RPMI7951 (cell line): ENCODE measurements at regions not wholly inside any gene's neighbourhood (a gene's known extent, or its start where the extent isn't known, plus 50 kb on each side); places are given as distances from the start of the nearest gene placed in this dataset.

Experiments
- DNase-seq: peaks from one replicate; pipeline ENCODE4 v3.0.0-alpha.2; 2012; ENCODE audit warnings: low read depth

DNA sequence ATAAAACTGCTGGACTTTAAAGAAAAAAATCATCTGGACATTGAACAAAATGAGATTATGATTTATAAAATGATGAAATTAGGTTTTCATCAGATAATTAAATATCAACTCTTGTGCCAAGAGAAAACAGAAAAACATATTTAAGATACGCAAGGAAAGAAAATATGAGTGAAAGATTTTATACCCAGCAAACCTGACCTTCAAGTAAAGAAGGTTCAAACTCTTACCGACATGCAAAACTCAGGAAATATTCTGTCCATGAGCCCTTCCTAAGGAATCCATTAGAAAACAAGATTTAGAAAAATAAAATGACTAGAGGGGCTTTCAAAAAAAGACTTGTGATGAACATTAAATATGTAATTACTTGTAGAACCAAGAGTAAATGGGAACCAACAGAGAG lies 257.2 kb upstream of the ARID1B start:
- no peak for DNase-seq

DNA sequence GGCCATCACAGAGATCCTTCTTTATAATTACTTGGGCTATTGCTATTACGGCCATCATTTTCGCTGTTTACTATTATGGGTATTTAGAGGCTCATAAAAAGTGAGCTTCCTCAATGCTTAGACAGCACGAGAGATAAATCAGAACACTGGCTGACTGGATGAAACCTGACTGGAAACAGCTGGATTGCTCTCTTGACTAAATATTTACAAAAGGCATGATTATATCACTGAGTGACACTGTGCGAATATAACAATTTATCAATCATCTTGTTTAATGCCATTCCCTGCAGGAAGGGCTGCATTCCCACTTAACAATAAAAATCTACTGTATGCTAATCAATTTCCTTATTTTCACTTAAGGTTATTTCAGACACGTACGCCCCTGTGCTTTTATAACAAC lies 260.1 kb upstream of the ARID1B start:
- no peak for DNase-seq

DNA sequence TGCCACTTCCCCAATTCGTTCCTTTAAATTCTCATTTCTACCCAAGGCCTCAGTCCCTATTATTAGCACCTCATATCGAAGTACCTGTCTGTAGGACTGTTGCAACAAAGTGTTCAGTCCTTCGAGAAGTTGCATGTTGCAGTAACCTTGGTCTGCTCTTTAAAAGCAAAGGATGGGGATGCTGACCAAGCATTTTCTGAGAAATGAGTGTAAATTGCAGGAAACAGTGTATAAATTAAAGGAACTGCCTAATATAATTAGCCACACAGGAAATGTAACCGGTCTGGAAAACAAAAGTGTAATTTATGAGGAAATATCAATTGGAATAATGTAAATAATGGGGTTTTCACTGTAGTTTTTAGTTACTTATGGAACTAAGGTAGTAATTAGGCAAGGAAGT lies 261.9 kb upstream of the ARID1B start:
- no peak for DNase-seq

DNA sequence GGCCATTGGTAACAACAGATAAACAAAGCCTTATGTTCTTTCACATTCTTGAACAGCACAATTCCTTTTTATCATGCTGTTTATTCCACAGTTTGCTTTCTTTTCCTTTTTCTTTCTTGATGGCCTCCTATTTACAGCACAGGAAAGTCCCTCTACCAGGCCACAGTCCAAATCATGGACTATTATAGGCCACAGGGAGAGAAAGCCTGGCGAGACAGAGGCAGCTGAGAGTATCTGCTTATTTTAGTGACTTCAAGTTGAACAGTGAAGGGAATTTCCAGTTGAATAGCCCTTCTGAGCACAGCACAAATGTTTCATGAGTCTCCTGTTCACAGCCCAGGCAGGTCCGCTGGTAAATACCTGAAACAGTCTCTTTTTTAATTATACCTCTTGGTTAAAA lies 263.7 kb upstream of the ARID1B start:
- DNase-seq = no peak

DNA sequence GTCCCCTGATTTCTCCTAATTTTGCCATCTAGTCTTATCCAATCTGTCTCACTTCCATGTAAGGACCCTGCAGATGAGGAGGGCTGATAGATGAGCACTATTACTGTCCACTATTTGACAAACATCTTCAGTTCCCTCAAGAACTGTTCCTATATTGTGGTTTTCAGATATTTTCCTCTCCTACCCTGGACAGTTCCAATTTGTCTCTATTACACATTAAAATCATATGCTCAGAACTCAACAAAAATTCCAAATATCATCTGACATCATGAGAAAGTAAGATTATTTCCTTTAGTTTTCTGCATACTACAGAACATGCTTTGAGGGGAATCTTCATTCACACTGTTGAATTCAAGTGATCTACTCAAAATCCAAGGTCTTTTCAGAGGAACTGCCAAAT lies 265.6 kb upstream of the ARID1B start:
- no peak for DNase-seq

DNA sequence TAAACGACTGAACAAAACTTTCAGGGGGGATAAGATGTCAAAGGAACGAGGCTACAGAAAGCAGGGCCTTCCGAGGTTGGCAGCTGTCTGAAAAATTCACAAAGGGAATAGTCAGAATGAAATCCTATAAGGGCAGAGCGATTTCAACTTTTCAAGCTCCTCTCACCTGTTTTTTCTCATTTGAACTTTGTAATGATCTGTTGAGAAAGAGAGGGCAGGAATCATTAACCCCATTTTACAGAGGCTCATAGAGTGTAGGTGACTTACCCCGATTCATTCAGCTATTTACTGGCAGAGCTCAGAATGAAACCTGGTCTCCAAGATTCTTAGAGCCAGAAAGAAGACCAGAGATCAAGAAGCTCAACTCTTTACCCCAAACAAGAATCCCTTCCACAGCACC lies 266.1 kb upstream of the ARID1B start:
- DNase-seq = no peak

DNA sequence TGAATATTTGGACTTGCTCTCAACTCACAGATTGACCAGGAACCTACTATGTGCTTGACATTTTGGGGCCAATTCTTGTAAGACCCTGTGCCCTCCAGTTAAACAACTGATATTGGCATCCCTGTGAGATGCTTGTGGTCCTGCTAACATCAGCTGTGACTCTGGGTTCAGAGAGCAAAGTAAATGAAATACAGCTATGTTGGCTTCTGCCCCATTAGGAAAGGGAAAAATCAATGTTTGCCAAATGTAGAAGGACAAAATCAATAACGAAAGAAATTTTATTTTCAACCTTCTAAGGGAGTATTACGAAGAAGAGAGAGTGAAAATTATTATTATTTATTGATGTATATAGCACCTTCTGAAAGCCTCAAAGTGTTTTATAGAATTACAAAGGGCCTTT lies 266.9 kb upstream of the ARID1B start:
- DNase-seq = no peak

DNA sequence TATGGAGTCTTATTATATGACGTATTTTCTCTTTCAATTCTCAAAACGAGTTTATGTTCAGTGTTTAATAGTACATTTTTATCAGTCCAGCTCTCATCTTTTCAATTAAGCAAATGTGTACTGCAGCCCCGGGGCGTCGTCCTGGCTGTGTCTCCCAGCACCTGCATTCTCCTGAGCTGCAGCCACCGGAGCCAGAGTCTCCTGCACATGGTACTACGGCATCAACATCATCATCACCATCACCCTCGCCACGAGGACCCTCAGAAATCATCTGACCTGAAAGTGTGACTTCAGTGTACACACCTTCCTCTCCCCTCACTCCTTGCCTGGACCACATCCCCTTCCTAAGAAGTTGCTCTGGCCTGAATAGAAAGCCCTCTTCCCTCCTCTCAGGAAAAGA lies 267.7 kb upstream of the ARID1B start:
- no peak for DNase-seq

DNA sequence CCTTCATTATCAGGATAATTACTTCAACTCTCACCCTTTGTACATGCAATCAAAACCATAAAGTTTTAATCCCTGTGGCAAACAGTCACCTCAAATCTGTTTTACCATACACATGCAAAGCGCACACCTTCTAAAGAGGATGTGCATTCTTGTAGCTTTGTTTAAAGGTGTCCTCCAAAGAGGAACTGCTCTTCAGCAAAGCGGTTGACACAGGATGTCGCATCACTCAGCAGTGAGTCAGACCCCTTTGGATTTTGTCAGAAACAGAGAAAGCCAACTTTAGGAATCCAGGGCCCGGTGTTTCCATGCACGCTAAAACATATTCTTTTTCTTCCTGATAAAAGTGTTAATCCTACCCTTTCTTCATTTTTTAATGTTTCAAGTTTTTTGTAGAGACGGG lies 268.3 kb upstream of the ARID1B start:
- peak; percentile 29 for DNase-seq

DNA sequence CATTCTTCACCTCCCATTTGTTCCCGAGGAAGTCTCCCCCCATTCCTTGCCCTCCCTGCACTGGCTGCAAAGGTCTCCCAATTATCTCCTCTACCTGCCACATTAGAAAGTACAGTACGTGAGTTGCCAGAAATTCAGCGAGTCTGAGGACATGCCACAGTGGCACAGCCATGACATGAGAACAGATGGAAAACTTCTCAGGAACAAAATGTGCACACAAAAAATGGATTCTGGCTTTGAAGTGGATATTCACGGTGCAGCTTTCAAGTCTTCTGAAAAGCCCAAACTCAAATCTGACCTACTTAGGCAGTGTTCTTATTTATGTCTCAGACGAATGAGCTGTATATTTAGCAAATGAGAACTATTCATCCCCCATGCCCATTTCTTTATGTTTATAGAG lies 269.1 kb upstream of the ARID1B start:
- DNase-seq = no peak

DNA sequence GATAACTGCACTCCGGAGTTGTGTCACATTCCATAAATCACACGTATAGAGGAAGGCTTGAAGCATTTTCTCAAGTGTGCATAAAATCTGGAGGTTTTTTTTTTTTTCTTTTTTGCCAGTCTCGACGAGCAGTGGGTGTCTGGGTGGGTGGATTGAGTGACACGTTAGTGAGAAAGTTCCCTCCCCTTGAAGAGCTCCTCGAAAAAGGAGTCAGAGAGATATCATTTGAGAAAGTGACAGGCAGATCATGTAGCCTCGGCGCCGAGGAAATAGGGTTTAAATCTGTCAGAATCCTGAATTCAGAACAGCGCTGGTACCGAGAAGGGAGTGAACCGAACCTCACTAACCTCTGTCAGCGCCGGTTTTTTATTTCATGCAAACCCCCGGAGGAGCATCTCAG lies 269.5 kb upstream of the ARID1B start:
- no peak for DNase-seq

DNA sequence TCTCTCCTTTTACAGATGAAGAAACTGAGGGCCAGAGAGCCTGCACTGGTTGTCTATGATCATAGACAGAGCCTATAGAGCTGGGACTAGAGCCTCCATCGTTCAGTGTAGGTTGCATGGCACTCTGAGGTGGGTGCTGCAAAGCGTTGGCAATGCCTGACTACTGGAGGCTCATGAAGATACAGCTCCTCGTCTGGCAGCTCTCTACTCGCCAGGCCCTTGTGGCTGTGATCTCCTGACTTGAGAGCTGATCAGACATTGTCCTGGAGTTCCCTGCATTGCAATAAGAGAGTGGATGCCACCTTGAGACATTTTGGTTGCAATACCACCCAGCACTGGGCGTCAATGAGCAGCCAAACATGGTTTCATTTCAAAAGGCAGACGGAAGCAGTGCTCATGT lies 270.1 kb upstream of the ARID1B start:
- DNase-seq = peak; percentile 19

DNA sequence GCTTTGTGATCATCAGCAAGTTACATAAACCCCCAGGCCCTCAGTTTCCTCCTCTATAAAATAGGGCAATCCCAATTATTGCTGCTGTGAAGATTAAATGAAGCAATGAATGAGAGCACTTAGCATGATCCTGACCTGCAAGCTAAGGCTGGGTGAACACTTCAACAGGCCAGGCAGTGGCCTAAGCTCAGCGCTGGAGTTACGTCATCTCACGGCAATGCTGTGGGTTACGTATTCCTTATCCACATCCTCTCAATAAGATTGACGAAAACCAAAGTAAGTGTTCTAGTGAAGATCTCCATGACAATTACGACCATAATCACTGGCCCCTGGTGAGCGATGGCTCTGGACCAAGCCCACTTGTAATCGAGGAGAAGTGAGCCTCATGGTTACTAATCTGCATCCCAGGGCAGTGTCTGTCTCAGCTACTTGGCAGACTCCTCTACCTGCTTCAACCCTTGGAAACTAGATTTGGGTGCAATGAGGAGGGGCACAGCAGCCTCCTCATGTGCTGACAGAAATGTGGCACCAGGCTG lies 274.1 kb upstream of the ARID1B start:
- DNase-seq = no peak

DNA sequence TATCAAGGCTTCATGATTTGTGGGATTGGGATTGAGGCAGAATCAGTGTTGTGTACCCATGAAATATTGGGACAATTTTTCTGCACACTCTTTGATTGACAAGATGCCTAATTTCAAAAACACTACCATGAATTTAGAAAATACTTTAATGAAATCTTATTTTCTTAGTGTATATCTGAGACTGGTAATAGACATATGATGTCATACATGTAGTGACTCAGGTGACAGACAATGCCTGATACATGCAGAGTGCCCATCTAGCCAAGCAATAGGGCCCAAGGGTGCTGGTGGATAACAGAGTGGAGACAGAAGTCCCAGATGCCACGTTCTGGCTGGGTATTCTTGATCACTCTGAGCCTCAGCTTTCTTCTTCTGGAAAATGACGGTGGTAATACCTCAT lies 279.6 kb upstream of the ARID1B start:
- no peak for DNase-seq

DNA sequence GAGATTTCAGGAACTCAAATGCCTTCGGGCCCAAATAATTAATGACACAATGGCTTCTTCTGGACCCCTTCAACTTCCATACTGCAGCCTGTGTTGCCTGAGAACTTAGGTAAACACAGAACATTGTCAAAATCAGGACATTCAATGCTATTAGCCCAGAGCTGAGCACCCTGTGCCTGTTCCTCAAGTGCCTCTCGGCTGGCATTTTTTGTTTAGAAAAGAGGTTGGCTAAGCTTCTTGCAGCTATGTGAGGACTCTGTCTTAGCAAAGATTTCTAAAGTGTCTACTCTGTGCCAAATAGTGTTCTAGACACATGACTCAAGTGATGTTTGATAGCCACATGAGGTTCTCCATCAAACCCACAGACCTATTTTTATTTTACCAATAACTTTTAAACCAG lies 289.3 kb upstream of the ARID1B start:
- DNase-seq = no peak

DNA sequence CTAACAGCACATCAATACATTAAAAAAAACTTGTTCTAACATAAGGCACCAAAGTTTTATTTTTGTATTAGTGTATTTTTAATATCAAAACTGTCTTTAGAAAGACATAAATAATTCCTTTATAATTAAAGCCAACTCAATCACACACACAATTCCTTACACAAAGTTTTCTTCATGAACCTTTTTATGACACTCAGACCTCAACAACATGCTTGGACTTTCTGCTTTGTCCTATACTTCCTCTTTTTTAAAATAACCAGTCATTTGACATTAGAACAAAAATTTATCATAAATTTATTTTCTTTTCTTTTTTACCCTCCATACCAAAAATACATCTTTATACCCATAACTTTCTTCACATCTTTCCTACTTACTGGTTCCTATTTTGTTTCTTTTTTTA lies 292.0 kb upstream of the ARID1B start:
- DNase-seq = no peak

DNA sequence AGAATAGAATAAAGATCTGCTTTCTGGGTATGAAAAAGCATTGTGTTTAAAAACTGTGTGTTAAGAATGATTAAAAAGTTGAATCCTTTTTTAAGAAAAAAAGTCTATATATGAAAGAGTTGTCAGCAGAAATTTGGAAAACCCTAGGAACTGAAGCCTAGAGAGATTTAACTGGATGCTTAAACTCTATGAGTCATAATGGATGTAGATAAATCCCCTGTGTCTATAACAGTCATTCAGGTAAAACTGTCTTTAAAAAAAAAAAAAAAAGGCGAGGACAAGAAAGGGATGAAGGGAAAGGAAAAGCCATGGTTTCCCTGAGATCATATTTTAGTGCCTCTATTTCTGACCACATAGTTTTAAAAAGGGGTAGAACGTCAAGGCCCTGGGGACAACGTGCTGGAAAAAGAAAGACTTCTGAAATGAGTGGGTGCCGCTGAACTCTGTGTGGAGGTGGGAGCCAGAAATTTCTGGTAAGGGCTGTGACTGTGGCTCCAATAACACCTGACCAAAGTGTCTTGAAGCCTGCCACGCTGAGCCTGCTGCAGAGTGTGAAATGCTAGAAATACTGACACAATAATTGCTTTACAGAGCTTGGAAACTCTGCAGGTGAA lies 302.6 kb upstream of the ARID1B start:
- no peak for DNase-seq

DNA sequence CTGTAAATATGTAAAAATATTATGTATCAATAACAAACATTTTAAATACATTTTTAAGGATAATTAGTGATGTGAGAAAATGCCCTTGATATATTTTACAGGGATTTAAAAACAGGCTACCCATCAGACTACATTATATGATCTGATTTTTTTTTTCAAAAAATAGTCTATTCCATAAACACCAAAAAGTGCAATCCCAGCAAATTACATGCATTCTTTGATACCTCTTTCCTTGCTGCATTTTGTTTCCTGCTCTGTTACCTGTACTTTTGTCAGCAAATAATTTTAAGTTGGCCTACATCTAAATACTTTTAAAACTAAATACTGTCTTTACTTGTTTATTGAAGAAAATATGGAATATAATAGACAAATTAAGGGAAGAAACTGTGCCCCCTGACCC lies 306.2 kb upstream of the ARID1B start:
- DNase-seq = no peak

DNA sequence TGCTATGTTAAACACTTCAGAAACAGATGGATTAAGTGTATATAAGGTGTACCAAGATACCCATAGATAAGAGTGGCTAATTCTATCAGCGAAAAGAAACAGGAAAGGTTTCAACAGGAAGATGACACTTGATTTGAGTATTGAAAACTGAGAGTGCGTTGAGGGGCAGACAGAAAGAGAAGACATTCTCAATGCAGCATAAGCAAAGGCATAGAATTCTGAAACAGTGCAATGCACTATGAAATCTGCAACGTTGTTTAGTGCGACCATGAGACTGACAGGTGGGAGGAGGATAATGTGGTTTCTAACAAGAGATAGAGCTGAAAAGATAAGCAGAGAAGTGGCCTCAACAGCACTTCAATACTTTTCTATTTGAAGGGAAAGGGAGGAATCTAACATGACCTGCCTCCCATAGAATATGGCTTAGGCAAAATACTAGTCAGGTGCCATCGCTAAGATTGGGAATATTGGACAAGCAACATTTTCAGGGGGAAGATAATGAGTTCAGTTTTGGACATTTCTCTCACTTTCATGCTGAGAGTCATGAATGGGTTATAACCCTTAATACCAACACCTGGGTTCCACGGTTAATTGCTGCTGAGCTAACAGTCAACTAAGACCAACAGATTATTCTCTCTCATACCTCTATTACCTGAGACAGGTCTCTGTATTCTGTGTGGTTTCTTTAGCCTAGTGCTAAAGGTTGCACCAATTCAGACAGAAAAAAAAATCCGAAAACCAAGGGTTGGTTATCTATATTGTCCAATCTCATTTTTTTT lies 312.9 kb upstream of the ARID1B start:
- DNase-seq = no peak

DNA sequence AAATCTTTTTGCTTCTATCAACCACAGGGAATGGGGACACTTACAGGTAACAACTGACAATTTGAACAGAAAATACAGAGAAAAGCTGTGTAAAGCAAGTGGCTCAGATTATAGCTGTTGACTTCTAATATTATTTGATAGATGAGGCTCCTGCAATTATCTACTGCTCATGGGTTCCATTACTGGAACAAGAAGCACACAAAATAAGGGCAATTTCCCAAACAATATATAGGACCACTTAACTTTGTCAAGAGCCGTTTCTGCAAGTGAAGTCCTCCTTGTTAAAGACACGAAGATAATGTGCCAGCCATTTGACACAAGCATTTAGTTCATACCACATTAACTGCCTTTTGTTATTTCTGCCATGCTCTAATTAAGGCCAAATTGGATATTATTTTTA lies 315.5 kb upstream of the ARID1B start:
- DNase-seq = no peak

DNA sequence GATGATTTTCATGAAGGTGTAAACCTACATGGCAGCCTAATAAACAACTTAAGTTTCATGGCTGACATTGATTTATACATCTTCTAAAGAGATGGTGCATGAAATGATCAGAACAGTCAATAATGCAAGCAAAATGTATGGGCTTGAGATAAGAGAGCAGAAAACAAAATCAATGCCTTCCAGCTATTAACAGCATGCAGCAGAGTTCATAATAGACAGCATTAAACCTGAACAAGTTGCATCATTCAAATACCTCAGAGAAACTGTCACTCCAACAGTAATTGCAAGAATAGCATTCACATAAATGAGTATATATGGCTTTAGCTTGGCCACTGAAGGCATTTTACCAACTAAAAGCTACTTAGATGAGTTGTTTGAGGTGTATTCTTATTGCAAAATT lies 319.6 kb upstream of the ARID1B start:
- DNase-seq = no peak

DNA sequence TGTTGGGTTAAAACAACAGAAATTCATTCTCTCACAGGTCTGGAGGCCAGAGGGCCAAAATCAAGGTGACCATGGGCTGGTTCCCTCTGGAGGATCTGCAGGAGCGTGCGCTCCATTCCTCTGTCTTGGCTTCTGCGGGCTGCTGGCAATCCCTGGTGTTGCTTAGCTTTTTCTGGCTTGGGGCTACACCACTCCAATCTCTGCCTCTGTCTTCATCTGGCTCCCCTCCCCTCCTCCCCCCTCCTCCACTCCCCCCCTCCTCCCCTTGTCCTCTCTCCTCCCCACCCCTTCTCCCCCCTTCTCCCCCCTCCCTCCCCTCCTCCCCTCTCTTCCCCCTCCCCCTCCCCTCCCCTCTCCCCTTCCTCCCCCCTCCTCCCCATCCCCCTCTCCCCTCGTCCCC lies 321.3 kb upstream of the ARID1B start:
- no peak for DNase-seq

DNA sequence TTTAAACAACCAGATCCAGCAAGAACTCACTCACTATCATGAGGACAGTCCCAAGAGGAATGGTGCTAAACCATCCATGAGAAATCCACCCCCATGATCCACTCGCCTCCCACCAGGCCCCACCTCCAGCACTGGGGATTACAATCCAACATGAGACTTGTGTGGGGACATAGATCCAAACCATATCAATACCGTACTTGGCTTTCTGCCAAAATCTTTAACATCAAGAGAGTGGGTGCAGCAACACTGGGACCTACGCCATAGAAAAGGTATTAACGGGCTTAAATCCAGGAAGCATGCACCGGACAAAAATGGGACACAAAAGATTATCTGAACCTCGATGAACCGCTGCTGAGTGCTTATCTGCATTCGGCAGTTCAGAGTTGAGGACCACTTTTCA lies 322.3 kb upstream of the ARID1B start:
- no peak for DNase-seq

DNA sequence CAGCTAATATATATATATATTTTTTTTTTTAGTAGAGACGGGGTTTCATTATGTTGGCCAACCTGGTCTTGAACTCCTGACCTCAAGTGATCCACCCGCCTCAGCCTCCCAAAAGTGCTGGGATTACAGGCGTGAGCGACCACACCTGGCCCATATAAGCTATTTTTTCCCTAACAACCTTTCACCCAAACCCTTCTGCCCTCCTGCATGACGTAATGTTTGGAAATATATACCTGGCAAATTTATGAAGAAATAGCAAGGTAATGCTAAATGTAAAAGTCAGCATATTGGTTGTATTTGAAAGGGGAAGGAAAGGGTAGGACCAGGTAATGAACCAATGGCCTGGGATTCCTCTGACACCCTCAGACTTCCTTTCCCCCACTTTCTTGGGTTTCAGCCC lies 325.5 kb upstream of the ARID1B start:
- DNase-seq = no peak
